Osteocyte (in vitro differentiated cells): ENCODE measurements at regions not wholly inside any gene's neighbourhood (a gene's known extent, or its start where the extent isn't known, plus 50 kb on each side); places are given as distances from the start of the nearest gene placed in this dataset.

Experiments used
- DNase-seq: peaks from one replicate; pipeline ENCODE4 v3.0.0; 2021; ENCODE audit warnings: mixed read lengths; ENCODE audit not compliant: unreplicated experiment; ENCODE audit errors: extremely low spot score
- H3K27ac Mint-ChIP-seq: one replicate; pipeline ENCODE4 v1.8.0; 2021; ENCODE audit warnings: mild to moderate bottlenecking, mixed read lengths; ENCODE audit not compliant: unreplicated experiment
- H3K27me3 Mint-ChIP-seq: one replicate; pipeline ENCODE4 v1.8.0; 2021; ENCODE audit warnings: mixed read lengths; ENCODE audit not compliant: unreplicated experiment
- H3K36me3 Mint-ChIP-seq: one replicate; pipeline ENCODE4 v1.8.0; 2021; ENCODE audit warnings: mixed read lengths; ENCODE audit not compliant: unreplicated experiment
- H3K4me1 Mint-ChIP-seq: one replicate; pipeline ENCODE4 v1.8.0; 2021; ENCODE audit warnings: mixed read lengths; ENCODE audit not compliant: unreplicated experiment
- H3K4me3 Mint-ChIP-seq: one replicate; pipeline ENCODE4 v1.8.0; 2021; ENCODE audit warnings: mild to moderate bottlenecking, moderate library complexity, mixed read lengths; ENCODE audit not compliant: unreplicated experiment
- H3K9me3 Mint-ChIP-seq: one replicate; pipeline ENCODE4 v1.8.0; 2021; ENCODE audit warnings: mixed read lengths; ENCODE audit not compliant: unreplicated experiment
- TF ChIP-seq, protein P1 (sequence below): fragments of 200-600 bp; sonication (generic); IDR thresholded peaks from 2 replicates; pipeline ENCODE4 v1.5.0; 2021; ENCODE audit warnings: antibody characterized with exemption, mild to moderate bottlenecking, moderate library complexity

DNA sequence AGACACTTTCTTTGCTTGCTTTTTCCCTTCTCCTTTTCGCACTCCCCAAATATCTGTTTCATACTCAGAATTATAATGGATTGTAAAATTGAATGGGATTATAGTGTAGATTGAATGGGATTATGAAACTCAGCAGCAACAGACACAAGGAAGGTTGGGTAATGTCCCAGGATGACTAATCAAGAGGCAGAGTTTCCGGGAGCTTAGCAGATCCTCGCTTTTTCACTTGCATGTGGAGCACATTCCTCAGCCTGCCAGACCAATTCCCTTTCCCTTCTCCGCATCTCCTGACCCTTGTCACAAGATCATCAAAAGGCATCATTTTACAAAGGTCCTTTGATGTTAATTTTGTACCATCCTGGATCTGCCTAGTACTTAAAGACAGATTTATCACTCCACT lies 55.1 kb upstream of the SLC1A1 start:
- TF ChIP-seq, protein P1, sequence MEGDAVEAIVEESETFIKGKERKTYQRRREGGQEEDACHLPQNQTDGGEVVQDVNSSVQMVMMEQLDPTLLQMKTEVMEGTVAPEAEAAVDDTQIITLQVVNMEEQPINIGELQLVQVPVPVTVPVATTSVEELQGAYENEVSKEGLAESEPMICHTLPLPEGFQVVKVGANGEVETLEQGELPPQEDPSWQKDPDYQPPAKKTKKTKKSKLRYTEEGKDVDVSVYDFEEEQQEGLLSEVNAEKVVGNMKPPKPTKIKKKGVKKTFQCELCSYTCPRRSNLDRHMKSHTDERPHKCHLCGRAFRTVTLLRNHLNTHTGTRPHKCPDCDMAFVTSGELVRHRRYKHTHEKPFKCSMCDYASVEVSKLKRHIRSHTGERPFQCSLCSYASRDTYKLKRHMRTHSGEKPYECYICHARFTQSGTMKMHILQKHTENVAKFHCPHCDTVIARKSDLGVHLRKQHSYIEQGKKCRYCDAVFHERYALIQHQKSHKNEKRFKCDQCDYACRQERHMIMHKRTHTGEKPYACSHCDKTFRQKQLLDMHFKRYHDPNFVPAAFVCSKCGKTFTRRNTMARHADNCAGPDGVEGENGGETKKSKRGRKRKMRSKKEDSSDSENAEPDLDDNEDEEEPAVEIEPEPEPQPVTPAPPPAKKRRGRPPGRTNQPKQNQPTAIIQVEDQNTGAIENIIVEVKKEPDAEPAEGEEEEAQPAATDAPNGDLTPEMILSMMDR = no peak
- H3K9me3 Mint-ChIP-seq = peaks cover 13% of the 10 kb centered on the region

DNA sequence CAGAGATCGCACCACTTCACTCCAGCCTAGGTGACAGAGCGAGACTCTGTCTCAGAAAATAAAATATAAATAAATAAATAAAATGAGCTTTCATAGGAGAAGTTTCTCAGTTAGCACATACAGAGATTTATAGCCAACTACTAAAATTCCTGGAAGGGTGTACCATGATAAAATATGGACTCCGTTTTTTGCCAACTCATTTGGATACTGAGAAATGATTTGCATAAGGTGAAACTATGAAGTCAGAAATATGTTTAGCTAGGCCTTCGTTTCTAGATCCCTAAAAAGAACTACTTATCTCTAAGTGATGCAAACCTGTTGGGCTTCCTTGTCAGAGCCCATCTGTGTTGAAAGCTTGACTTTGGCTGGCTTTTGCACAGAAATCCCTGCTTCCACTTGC lies 56.9 kb upstream of the SLC1A1 start:
- Mint-ChIP-seq H3K36me3 (no peaks in the 10 kb centered on the region), H3K4me3 (no peak overlapping the region), H3K27me3 (peaks cover 19% of the 10 kb centered on the region), H3K4me1 (no peaks in the 10 kb centered on the region), H3K9me3 (no peaks in the 10 kb centered on the region), H3K27ac (no peak overlapping the region)
- DNase-seq = no peak
- TF ChIP-seq, protein P1 = no peak

More for the DNA sequence above, 55.1 kb upstream of the SLC1A1 start:
- Mint-ChIP-seq H3K36me3 (no peaks in the 10 kb centered on the region), H3K27me3 (peaks cover 36% of the 10 kb centered on the region), H3K4me3 (no peak overlapping the region), H3K4me1 (no peaks in the 10 kb centered on the region), H3K27ac (no peak overlapping the region)
- DNase-seq = no peak

DNA sequence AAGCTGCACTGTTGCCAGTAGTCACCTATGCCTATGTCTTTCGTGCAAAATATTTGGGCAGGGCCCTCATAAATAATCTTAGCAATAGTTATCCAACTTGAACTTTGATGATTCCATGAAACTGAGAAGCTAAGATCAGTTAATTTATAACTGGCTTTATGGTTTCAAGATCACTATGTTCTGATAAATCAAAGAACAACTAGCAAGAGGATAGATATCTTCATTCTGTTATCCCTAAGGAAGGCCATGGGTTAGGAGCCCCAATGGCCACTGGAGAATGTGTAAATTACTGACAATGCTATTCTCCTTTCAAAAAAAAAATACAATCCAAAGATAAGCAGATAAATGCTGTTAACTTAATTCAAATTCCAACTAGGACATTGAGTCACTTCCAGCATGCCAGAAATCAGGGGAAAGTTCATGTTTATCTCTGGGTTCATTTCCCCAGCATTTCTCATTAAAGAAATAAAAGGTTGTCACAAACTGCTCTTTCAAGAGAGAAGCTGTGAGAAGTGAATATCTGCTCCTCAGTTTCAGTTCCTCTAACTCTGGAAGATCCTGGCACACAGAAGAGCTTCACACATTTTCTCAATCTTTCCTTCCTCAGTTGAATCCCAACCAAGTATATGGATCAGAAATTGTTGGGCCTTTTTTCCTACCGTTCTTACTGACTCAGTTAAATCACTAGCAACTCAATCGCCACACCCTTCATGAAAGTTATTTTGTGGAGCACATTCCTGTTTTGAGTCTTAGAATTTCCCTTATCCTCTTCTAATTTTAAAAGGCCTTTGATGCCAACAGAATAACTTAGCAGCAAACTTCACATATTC lies 59.6 kb upstream of the SLC1A1 start:
- H3K36me3 Mint-ChIP-seq = no peaks in the 10 kb centered on the region
- H3K4me3 Mint-ChIP-seq = no peak overlapping the region
- TF ChIP-seq, protein P1 = no peak
- DNase-seq = no peak
- H3K4me1 Mint-ChIP-seq = no peaks in the 10 kb centered on the region
- no peak overlapping the region for H3K27ac Mint-ChIP-seq
- no peaks in the 10 kb centered on the region for H3K9me3 Mint-ChIP-seq
- H3K27me3 Mint-ChIP-seq = peaks cover 16% of the 10 kb centered on the region

DNA sequence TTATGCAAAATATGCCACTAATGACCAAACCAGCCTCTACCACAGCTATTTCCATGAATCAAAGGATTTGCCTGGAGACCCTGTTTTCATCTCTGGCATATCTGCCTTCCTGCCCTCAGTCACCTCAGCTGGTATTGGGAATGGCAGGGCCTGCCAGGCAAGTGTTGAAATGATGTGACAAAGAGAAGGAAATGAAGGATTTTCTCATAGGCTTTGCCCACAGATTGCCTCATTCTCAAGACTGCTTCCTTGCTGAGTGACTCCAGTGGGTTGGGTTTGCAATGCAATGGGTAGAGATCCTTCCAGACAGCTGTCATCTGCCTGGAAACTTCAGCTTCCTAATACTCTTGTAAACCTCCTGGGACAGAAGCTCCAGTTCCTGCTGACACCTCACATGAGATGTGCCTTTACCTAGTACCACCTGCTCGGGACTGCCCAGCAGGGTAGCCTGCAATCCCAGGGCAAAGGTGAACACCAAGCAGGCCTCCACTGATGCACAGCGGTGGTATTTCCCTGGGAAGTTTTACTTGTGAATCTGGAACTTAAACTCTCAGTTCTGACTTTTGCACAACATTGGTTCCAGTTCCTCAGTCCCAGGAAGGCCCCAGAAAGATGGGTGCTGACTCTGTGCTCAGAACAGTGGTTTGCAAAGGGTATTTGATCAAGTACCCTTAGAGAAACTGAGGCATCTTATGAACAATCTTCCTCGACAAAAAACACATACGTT lies 64.8 kb upstream of the SLC1A1 start:
- DNase-seq = no peak
- Mint-ChIP-seq H3K27me3 (peaks cover 18% of the 10 kb centered on the region), H3K36me3 (no peaks in the 10 kb centered on the region), H3K27ac (no peak overlapping the region), H3K4me3 (no peak overlapping the region), H3K9me3 (no peaks in the 10 kb centered on the region), H3K4me1 (no peaks in the 10 kb centered on the region)
- TF ChIP-seq, protein P1 = no peak

DNA sequence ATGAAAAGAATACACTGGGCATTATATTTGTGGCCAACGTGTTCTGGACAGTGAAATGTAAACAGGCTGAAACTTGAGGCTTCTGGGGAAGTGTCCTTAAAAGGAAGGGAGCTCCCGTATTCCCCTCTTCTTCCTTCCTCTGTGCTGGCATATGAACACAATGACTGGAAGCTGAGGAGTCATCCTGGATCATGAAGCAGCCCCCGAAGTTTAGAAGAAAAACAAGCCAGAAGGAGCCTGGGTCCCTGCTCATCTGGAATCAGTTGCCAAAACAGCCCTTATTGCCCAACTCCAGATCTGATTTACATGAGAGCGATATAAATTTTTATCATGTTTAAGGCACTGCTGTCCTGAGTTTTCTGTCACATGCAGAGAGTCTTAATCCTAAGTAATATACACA lies 65.4 kb upstream of the SLC1A1 start:
- H3K9me3 Mint-ChIP-seq = no peaks in the 10 kb centered on the region
- no peak for DNase-seq
- no peak overlapping the region for H3K4me3 Mint-ChIP-seq
- peaks cover 18% of the 10 kb centered on the region for H3K27me3 Mint-ChIP-seq
- no peaks in the 10 kb centered on the region for H3K36me3 Mint-ChIP-seq
- H3K4me1 Mint-ChIP-seq = no peaks in the 10 kb centered on the region
- H3K27ac Mint-ChIP-seq = no peak overlapping the region
- TF ChIP-seq, protein P1 = no peak
